Thyroid gland (tissue), 4 donors: ENCODE measurements at regions not wholly inside any gene's neighbourhood (a gene's known extent, or its start where the extent isn't known, plus 50 kb on each side); places are given as distances from the start of the nearest gene placed in this dataset.

Experiments
- DNase-seq, 2 donors: peaks; one replicate each; pipeline ENCODE4 v3.0.0-alpha.2; 2019
- H3K27ac ChIP-seq, 3 donors: fragments of 200-600 bp; sonication (generic); 1 replicate in 2 of 3; 2 replicates in 1 of 3; pipeline ENCODE4 v1.5.1; 2016 to 2019; ENCODE audit warnings: mild to moderate bottlenecking in 1 of 3, moderate library complexity in 1 of 3
- H3K27me3 ChIP-seq: fragments of 200-600 bp; sonication (generic); one replicate; pipeline ENCODE4 v1.5.1; 2019
- H3K36me3 ChIP-seq, 2 donors: fragments of 200-600 bp; sonication (generic); one replicate each; pipeline ENCODE4 v1.5.1; 2016 to 2019
- H3K4me1 ChIP-seq, 2 donors: fragments of 200-600 bp; sonication (generic); one replicate each; pipeline ENCODE4 v1.5.1; 2017 to 2019
- H3K4me3 ChIP-seq, 3 donors: fragments of 200-600 bp; sonication (generic); replicated peaks in 1 of 3; 1 replicate in 2 of 3; 2 replicates in 1 of 3; pipeline ENCODE4 v1.5.1; 2016; ENCODE audit warnings: mild to moderate bottlenecking in 1 of 3
- H3K9me3 ChIP-seq: fragments of 200-600 bp; sonication (generic); one replicate; pipeline ENCODE4 v1.5.1; 2017
- POLR2A ChIP-seq, 2 donors: fragments of 450-650 bp; IDR thresholded peaks; one replicate each; pipeline ENCODE4 v1.6.1; 2017; ENCODE audit warnings: antibody characterized with exemption in 2 of 2, mild to moderate bottlenecking in 2 of 2, moderate library complexity in 1 of 2
- WGBS, 2 donors: methylation state at CpG; one replicate each; pipeline ENCODE4 v1.1.5; 2017; 5-methylcytosine and 5-hydroxymethylcytosine counted together
- intact Hi-C: fragments of 100-400 bp; cut with DNase I; formaldehyde crosslinking; loops from one replicate; pipeline ENCODE4 v1.15.1; 2023
- TF ChIP-seq, protein P1 (sequence below), 6 experiments: fragments of 200-600 bp in 3 of 6; fragments of 450-650 bp in 3 of 6; sonication (generic) in 3 of 6; IDR thresholded peaks; one replicate each; pipeline ENCODE4 v1.5.1; 2016 to 2019; ENCODE audit warnings: antibody characterized with exemption in 6 of 6, mild to moderate bottlenecking in 2 of 6, inconsistent platforms in 1 of 6, moderate library complexity in 1 of 6

DNA sequence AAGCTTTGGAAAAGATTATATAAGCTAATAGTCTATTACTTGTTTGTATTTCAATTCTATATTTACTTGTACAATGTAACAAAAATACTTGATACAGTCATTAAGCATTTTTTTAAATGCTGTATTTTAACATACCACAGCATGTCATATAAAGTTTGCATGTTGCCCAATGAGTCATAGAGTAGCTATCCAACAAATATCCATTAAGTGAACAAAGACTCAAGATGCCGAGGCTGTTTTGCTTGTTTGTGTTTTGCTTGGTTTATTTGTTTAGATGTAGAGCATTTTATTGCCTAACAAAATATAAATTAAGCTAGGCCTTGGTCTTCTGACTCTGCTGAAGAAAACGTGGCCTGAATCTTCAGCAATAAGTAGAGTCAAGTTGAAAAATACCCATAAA, 1584.3 kb upstream of the NUDT12 start:
- TF ChIP-seq POLR2A (IDR thresholded peaks at IDR 0.05) = no peak
- TF ChIP-seq, protein P1, sequence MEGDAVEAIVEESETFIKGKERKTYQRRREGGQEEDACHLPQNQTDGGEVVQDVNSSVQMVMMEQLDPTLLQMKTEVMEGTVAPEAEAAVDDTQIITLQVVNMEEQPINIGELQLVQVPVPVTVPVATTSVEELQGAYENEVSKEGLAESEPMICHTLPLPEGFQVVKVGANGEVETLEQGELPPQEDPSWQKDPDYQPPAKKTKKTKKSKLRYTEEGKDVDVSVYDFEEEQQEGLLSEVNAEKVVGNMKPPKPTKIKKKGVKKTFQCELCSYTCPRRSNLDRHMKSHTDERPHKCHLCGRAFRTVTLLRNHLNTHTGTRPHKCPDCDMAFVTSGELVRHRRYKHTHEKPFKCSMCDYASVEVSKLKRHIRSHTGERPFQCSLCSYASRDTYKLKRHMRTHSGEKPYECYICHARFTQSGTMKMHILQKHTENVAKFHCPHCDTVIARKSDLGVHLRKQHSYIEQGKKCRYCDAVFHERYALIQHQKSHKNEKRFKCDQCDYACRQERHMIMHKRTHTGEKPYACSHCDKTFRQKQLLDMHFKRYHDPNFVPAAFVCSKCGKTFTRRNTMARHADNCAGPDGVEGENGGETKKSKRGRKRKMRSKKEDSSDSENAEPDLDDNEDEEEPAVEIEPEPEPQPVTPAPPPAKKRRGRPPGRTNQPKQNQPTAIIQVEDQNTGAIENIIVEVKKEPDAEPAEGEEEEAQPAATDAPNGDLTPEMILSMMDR (IDR thresholded peaks at IDR 0.05) = no peak
- H3K27ac ChIP-seq = no peak overlapping the region
- intact Hi-C loops = no loop called here
- no peaks in the 10 kb centered on the region for H3K9me3 ChIP-seq
- DNase-seq = no peak
- H3K36me3 ChIP-seq = no peaks in the 10 kb centered on the region
- no peaks in the 10 kb centered on the region for H3K4me1 ChIP-seq
- H3K27me3 ChIP-seq = no peaks in the 10 kb centered on the region
- no peak overlapping the region for H3K4me3 ChIP-seq
- 64 to 67% methylated on average over 2 of the region's 2 CpGs for WGBS, 2 donors

DNA sequence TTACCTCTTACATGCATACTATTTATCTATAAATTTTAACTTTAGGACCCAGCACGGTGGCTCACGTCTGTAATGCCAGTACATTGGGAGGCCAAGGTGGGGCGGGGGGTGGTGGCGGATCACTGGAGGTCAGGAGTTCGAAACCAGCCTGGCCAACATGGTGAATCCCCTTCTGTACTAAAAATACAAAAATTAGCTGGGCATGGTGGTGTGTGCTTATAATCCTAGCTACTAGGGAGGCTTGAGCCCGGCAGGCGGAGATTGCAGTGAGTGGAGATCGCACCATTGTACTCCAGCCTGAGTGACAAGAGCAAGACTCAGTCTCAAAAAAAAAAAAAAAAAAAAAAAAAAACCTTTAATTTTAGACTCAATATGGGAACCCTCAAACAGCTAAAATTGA, 1582.6 kb upstream of the NUDT12 start:
- no peak for DNase-seq
- intact Hi-C loops = no loop called here
- TF ChIP-seq POLR2A (IDR thresholded peaks at IDR 0.05) = no peak
- TF ChIP-seq, protein P1 (IDR thresholded peaks at IDR 0.05) = no peak
- no peaks in the 10 kb centered on the region for H3K27me3 ChIP-seq
- no peaks in the 10 kb centered on the region for H3K9me3 ChIP-seq
- WGBS, 2 donors = 96 to 97% methylated on average over 8 of the region's 8 CpGs
- no peak overlapping the region for H3K4me3 ChIP-seq
- H3K36me3 ChIP-seq = no peaks in the 10 kb centered on the region
- no peaks in the 10 kb centered on the region for H3K4me1 ChIP-seq
- H3K27ac ChIP-seq = no peak overlapping the region

DNA sequence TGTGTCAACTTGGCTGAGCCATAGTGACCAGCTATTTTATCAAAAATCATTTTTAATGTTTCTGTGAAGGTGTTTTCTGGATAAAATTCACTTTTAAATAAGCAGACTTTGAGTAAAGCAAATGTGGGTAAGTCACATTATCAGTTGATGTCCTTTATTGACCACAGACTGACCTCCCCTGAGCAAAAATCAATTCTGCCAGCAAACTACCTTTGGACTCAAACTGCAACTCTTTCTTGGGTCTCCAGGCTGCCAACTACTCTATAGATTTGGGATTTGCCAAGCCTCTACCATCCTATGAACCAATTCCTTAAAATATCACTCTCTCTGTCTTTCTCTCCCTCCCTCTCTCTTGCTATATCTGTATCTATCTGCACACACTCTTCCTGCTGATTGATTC, 1571.7 kb upstream of the NUDT12 start:
- no peak overlapping the region for H3K4me3 ChIP-seq
- H3K27ac ChIP-seq = no peak overlapping the region
- DNase-seq = no peak
- no peaks in the 10 kb centered on the region for H3K27me3 ChIP-seq
- intact Hi-C loops = no loop called here
- H3K9me3 ChIP-seq = no peaks in the 10 kb centered on the region
- no peak for TF ChIP-seq POLR2A (IDR thresholded peaks at IDR 0.05)
- TF ChIP-seq, protein P1 (IDR thresholded peaks at IDR 0.05) = no peak
- no peaks in the 10 kb centered on the region for H3K4me1 ChIP-seq
- no peaks in the 10 kb centered on the region for H3K36me3 ChIP-seq

DNA sequence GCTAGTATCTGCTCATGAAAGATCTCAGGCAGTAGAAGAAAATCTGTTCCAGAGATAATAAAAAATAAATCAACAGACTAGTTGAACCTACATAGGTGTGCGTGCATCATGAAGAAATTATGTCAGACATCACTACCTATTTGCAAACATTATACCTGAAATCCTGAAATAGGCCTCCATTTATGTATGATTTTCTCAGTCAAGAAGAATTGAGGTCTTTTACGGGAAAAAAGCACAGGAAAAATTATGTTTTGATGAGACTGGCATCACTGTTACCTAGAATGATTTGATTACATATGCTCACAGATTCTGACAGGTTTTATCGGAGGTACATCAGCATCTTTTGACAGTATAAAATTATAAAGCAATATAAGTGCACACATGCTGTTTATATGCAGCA, 1570.5 kb upstream of the NUDT12 start:
- H3K4me1 ChIP-seq = no peaks in the 10 kb centered on the region
- no peaks in the 10 kb centered on the region for H3K27me3 ChIP-seq
- TF ChIP-seq, protein P1 (IDR thresholded peaks at IDR 0.05) = no peak
- no peak for TF ChIP-seq POLR2A (IDR thresholded peaks at IDR 0.05)
- intact Hi-C loops = no loop called here
- no peak overlapping the region for H3K27ac ChIP-seq
- H3K4me3 ChIP-seq = no peak overlapping the region
- 88 to 94% methylated on average over 3 of the region's 3 CpGs for WGBS, 2 donors
- no peaks in the 10 kb centered on the region for H3K36me3 ChIP-seq
- H3K9me3 ChIP-seq = no peaks in the 10 kb centered on the region
- no peak for DNase-seq

DNA sequence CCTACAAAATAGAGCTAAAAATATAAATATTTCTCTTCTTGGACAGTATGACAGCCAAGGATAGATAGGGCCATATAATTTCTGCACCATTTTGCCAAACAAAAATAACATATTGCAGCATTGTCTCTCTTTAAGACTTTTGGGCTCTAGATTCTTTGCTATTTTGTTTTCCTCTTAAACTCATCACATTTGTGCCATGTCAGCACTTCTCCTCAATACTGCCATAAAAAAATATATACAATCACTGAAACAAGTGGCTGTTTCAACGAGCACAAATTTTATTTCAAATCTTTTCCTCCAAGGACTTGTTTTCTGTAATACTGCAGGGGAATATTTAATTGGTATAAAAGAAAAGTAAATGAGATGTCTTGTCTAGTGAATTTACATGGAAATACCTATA, 1570.0 kb upstream of the NUDT12 start:
- no peaks in the 10 kb centered on the region for H3K9me3 ChIP-seq
- no peak for DNase-seq
- no peak overlapping the region for H3K4me3 ChIP-seq
- intact Hi-C loops = no loop called here
- WGBS, 2 donors = 65 to 75% methylated on average over 1 of the region's 1 CpG
- TF ChIP-seq POLR2A (IDR thresholded peaks at IDR 0.05) = no peak
- TF ChIP-seq, protein P1 (IDR thresholded peaks at IDR 0.05) = no peak
- no peaks in the 10 kb centered on the region for H3K4me1 ChIP-seq
- H3K27ac ChIP-seq = no peak overlapping the region
- no peaks in the 10 kb centered on the region for H3K27me3 ChIP-seq
- no peaks in the 10 kb centered on the region for H3K36me3 ChIP-seq
